DND-41 (cell line): ENCODE measurements at regions not wholly inside any gene's neighbourhood (a gene's known extent, or its start where the extent isn't known, plus 50 kb on each side); places are given as distances from the start of the nearest gene placed in this dataset.

Experiments used
- ATAC-seq: fragments of 200-7000 bp; cut with Tn5 transposase; 3 replicates; pipeline ENCODE4 v1.9.1; 2021; ENCODE audit warnings: low read depth; ENCODE audit not compliant: insufficient read depth
- DNase-seq: peaks from one replicate; pipeline ENCODE4 v3.0.0-alpha.2; 2020
- H2AFZ ChIP-seq: 2 replicates; pipeline ENCODE4 v1.6.0; 2012; ENCODE audit warnings: low read depth, low read length
- H3K27ac ChIP-seq: 2 replicates; pipeline ENCODE4 v1.5.1; 2012; ENCODE audit warnings: low read length, inconsistent platforms
- H3K27me3 ChIP-seq: fragments of 200-600 bp; sonication (generic); 2 replicates; pipeline ENCODE4 v1.6.0; 2012; ENCODE audit warnings: low read length, mild to moderate bottlenecking, inconsistent platforms; ENCODE audit not compliant: insufficient read depth, poor library complexity
- H3K36me3 ChIP-seq: 2 replicates; pipeline ENCODE4 v1.5.1; 2012; ENCODE audit warnings: low read length, inconsistent platforms; ENCODE audit not compliant: insufficient read depth
- H3K4me1 ChIP-seq: 2 replicates; pipeline ENCODE4 v1.5.1; 2012; ENCODE audit warnings: mild to moderate bottlenecking, low read length; ENCODE audit not compliant: insufficient read depth
- H3K4me2 ChIP-seq: 2 replicates; pipeline ENCODE4 v1.6.0; 2012; ENCODE audit warnings: mild to moderate bottlenecking, moderate library complexity, low read length, inconsistent platforms; ENCODE audit not compliant: insufficient read depth
- H3K4me3 ChIP-seq, 2 experiments: fragments of 200-600 bp in 1 of 2; shearing (Covaris generic) in 1 of 2; 2 replicates each; pipeline ENCODE4 v1.5.1; 2012 to 2016; ENCODE audit warnings: inconsistent platforms in 2 of 2, low read length in 2 of 2, mild to moderate bottlenecking in 2 of 2, low read depth in 1 of 2, moderate library complexity in 1 of 2
- H3K79me2 ChIP-seq: 2 replicates; pipeline ENCODE4 v1.6.0; 2012; ENCODE audit warnings: low read length, inconsistent platforms; ENCODE audit not compliant: insufficient read depth
- H3K9ac ChIP-seq: 2 replicates; pipeline ENCODE4 v1.6.0; 2012; ENCODE audit warnings: low read depth, mild to moderate bottlenecking, inconsistent platforms, low read length, moderate library complexity
- H3K9me3 ChIP-seq: 2 replicates; pipeline ENCODE4 v1.5.1; 2012; ENCODE audit warnings: low read length, moderate library complexity, mild to moderate bottlenecking, inconsistent platforms; ENCODE audit not compliant: insufficient read depth, severe bottlenecking
- H4K20me1 ChIP-seq: 2 replicates; pipeline ENCODE4 v1.6.0; 2012; ENCODE audit warnings: low read length; ENCODE audit not compliant: insufficient read depth
- EZH2 ChIP-seq: IDR thresholded peaks from 3 replicates; pipeline ENCODE4 v1.6.1; 2012; ENCODE audit warnings: borderline replicate concordance, low read depth, mild to moderate bottlenecking, moderate library complexity, low read length, inconsistent platforms; ENCODE audit not compliant: severe bottlenecking
- TF ChIP-seq, protein P1 (sequence below): IDR thresholded peaks from 2 replicates; pipeline ENCODE4 v1.5.1; 2012; ENCODE audit warnings: borderline replicate concordance, low read length, moderate library complexity, mild to moderate bottlenecking; ENCODE audit not compliant: poor library complexity, severe bottlenecking; ENCODE audit errors: extremely low read depth

GRCh38 chr7:52447581-52448180 is 587.8 kb upstream of the POM121L12 start:
- no peak for ATAC-seq
- H3K36me3 ChIP-seq: no peaks in the 10 kb centered on the region
- no peaks in the 10 kb centered on the region for H3K79me2 ChIP-seq
- no peak for TF ChIP-seq EZH2
- TF ChIP-seq, protein P1, sequence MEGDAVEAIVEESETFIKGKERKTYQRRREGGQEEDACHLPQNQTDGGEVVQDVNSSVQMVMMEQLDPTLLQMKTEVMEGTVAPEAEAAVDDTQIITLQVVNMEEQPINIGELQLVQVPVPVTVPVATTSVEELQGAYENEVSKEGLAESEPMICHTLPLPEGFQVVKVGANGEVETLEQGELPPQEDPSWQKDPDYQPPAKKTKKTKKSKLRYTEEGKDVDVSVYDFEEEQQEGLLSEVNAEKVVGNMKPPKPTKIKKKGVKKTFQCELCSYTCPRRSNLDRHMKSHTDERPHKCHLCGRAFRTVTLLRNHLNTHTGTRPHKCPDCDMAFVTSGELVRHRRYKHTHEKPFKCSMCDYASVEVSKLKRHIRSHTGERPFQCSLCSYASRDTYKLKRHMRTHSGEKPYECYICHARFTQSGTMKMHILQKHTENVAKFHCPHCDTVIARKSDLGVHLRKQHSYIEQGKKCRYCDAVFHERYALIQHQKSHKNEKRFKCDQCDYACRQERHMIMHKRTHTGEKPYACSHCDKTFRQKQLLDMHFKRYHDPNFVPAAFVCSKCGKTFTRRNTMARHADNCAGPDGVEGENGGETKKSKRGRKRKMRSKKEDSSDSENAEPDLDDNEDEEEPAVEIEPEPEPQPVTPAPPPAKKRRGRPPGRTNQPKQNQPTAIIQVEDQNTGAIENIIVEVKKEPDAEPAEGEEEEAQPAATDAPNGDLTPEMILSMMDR: no peak
- H3K4me1 ChIP-seq: no peaks in the 10 kb centered on the region
- no peaks in the 10 kb centered on the region for H3K9me3 ChIP-seq
- H3K27ac ChIP-seq: no peak overlapping the region
- no peak overlapping the region for H3K4me3 ChIP-seq
- no peak for DNase-seq
- no peak overlapping the region for H2AFZ ChIP-seq
- H3K4me2 ChIP-seq: no peak overlapping the region
- no peaks in the 10 kb centered on the region for H4K20me1 ChIP-seq
- no peaks in the 10 kb centered on the region for H3K27me3 ChIP-seq
- no peak overlapping the region for H3K9ac ChIP-seq

DNA sequence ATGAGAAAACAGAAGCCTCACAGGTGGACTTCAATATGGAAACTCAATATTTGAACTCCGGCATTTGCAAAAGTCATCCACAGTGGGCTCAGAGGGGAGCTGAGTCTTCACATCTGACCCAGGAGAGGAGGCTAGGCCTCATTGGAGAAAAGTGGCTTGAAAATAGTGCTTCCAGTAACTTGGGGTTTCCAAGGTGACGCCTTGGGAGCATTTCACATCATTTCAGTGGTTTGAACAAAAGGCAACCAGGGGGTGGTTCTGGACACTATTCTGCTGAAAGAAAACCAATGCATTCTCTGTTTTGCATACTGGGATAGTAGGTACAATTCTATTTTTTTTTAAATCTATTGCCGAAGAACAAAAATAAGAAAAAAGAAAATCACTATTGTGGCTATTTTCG is 599.2 kb upstream of the POM121L12 start:
- TF ChIP-seq, protein P1: no peak
- no peak for TF ChIP-seq EZH2
- Histone ChIP-seq H3K9me3 (no peaks in the 10 kb centered on the region), H3K79me2 (no peaks in the 10 kb centered on the region), H3K36me3 (no peaks in the 10 kb centered on the region), H3K4me2 (no peak overlapping the region), H3K4me1 (no peaks in the 10 kb centered on the region), H3K27me3 (no peaks in the 10 kb centered on the region), H4K20me1 (no peaks in the 10 kb centered on the region), H3K9ac (no peak overlapping the region), H3K4me3 (no peak overlapping the region), H3K27ac (no peak overlapping the region), H2AFZ (no peak overlapping the region)
- DNase-seq (no peak), ATAC-seq (no peak)

GRCh38 chr7:52431082-52431815 is 604.2 kb upstream of the POM121L12 start:
- H3K9ac ChIP-seq: no peak overlapping the region
- no peaks in the 10 kb centered on the region for H3K79me2 ChIP-seq
- H3K36me3 ChIP-seq: no peaks in the 10 kb centered on the region
- H3K27ac ChIP-seq: no peak overlapping the region
- H4K20me1 ChIP-seq: no peaks in the 10 kb centered on the region
- no peaks in the 10 kb centered on the region for H3K4me1 ChIP-seq
- no peaks in the 10 kb centered on the region for H3K27me3 ChIP-seq
- no peak overlapping the region for H3K4me2 ChIP-seq
- H3K9me3 ChIP-seq: no peaks in the 10 kb centered on the region
- no peak overlapping the region for H3K4me3 ChIP-seq
- TF ChIP-seq, protein P1: no peak
- no peak for TF ChIP-seq EZH2
- no peak for DNase-seq
- ATAC-seq: no peak
- H2AFZ ChIP-seq: no peak overlapping the region
